ENCODE measurements at regions not wholly inside any gene's neighbourhood (a gene's known extent, or its start where the extent isn't known, plus 50 kb on each side); places are given as distances from the start of the nearest gene placed in this dataset.

- H4K91ac ChIP-seq (ENCODE audit: insufficient read length, low read depth, low read length), result no peak overlapping the region
- no peak overlapping the region for H4K8ac ChIP-seq (replicated peaks; ENCODE audit: insufficient read length, low read depth, low read length)
- TF ChIP-seq CTCF (conservative IDR thresholded peaks at IDR 0.05), result no peak
- no peak overlapping the region for H3T11ph ChIP-seq (ENCODE audit: low read length)
- H2BK5ac ChIP-seq (ENCODE audit: insufficient read length, low read length), result no peak overlapping the region
- H3K4ac ChIP-seq (ENCODE audit: low read depth, low read length), result no peak overlapping the region
- Mint-ChIP-seq H3K4me3 (no peak overlapping the region), H3K27me3 (ENCODE audit: low read depth) (no peaks in the 10 kb centered on the region), H3K9me3 (no peaks in the 10 kb centered on the region; a peak in 1 of 5 replicates), H3K4me1 (peaks cover 10 to 12% of the 10 kb centered on the region in 2 experiments), H3K27ac (no peak overlapping the region), H3K36me3 (ENCODE audit: insufficient read depth in 1 of 3, low read depth in 3 of 3) (no peaks in the 10 kb centered on the region)
- no peak overlapping the region for H2BK20ac ChIP-seq (ENCODE audit: low read depth, low read length, poor library complexity, severe bottlenecking)
- H3K56ac ChIP-seq (ENCODE audit: insufficient read length, low read depth, low read length), result no peak overlapping the region
- no peak overlapping the region for H3K9ac ChIP-seq (ENCODE audit: extremely low read depth, insufficient read length, low read length)
- no peak overlapping the region for H2AFZ ChIP-seq (ENCODE audit: low read length)
- H4K5ac ChIP-seq (ENCODE audit: insufficient read length, low read depth, low read length), result no peak overlapping the region
- no peaks in the 10 kb centered on the region for H3K27me3 ChIP-seq (ENCODE audit: insufficient read depth, low read length)
- no peak overlapping the region for H2BK120ac ChIP-seq (ENCODE audit: low read depth, low read length, poor library complexity, severe bottlenecking)
- H2BK15ac ChIP-seq (ENCODE audit: low read depth, low read length), result no peak overlapping the region
- no peak overlapping the region for H3K18ac ChIP-seq (ENCODE audit: insufficient read length, low read depth, low read length)
- no peaks in the 10 kb centered on the region for H3K79me2 ChIP-seq (ENCODE audit: insufficient read depth, low read length)
- no peak for DNase-seq
- no peaks in the 10 kb centered on the region for H4K20me1 ChIP-seq (ENCODE audit: control insufficient read depth, insufficient read depth, insufficient read length)
- no peak overlapping the region for H2BK12ac ChIP-seq (ENCODE audit: insufficient read length, low read depth, low read length)
- H3K79me1 ChIP-seq (ENCODE audit: insufficient read depth, low read depth, low read length, poor library complexity, severe bottlenecking), result no peaks in the 10 kb centered on the region
- no peak overlapping the region for H3K27ac ChIP-seq (ENCODE audit: insufficient read length, low read depth, low read length)
- H2AK5ac ChIP-seq (ENCODE audit: insufficient read length, low read length), result no peak overlapping the region
- no peak overlapping the region for H3K14ac ChIP-seq (ENCODE audit: insufficient read depth, low read length)
- H3K23ac ChIP-seq (ENCODE audit: insufficient read length, low read depth, low read length), result no peak overlapping the region
- H3K23me2 ChIP-seq (ENCODE audit: insufficient read length, low read depth, low read length, poor library complexity, severe bottlenecking), result no peaks in the 10 kb centered on the region
- no peaks in the 10 kb centered on the region for H3K9me3 ChIP-seq (ENCODE audit: control insufficient read depth, low read depth, low read length)
- H3K4me1 ChIP-seq (ENCODE audit: insufficient read depth, low read length), result no peaks in the 10 kb centered on the region
- WGBS (ENCODE audit: extremely low coverage, insufficient read length, low lambda C conversion rate), result no CpG with 5 or more reads among the region's 5 CpGs
- no peak overlapping the region for H3K4me2 ChIP-seq (ENCODE audit: insufficient read depth, insufficient read length, low read length)
Measured at GRCh38 chr18:28399781-28400362, 222.9 kb upstream of the CDH2 start.
